ENCODE measurements at regions not wholly inside any gene's neighbourhood (a gene's known extent, or its start where the extent isn't known, plus 50 kb on each side); places are given as distances from the start of the nearest gene placed in this dataset.
"Not testable (repeated sequence)": the region's sequence is repeated elsewhere in the genome, so short reads cannot be mapped to it uniquely, and the experiment has no call there.

GRCh38 chrX:130467936-130468335 is 66.1 kb downstream of the RBMX2 start:
- DNase-seq = no peak

DNA sequence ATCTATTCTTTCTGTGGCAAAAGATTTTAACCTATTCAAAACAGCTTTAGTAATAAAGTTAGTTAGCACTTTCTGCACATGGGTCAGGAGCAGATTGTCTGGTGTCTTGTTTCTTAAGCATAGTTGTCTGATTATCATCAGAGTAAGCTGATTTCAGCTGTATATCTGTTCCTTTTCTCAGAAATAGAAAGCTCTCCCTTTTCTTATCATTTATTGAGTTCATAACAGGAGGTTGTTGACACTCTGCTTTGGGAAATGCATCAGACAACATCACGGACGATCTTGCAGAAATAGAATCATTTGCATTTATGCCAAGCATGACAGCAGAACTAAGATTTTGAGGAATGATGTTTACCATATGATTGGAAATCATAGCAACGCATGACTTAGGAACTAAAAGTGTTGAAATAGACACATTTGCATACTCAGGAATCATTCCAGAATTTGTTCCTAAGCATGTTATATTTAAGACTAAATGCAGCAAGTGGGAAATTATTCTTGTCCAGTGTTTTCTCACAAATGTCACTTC is 66.7 kb downstream of the RBMX2 start:
- DNase-seq = no peak

DNA sequence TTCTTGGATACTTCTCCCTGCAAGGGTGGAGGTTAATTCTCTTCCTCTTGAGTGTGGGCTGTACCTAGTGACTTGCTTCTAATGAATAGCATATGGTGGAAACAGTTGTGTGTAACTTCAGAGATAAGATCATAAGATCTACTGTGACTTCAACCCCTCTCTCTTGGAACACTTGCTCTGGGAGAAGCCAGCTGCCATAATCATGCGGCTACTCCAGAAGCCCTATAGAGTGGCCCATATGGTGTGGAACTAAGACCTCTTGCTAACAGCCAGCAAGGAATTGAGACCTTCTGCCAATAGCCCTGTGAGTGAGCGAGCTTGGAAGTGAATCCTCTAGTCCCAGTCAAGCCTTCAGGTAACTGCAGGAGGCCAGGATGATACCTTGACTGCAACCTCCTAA is 81.1 kb downstream of the RBMX2 start:
- no peak for DNase-seq

GRCh38 chrX:130485870-130486269 is 84.1 kb downstream of the RBMX2 start:
- no peak for DNase-seq

DNA sequence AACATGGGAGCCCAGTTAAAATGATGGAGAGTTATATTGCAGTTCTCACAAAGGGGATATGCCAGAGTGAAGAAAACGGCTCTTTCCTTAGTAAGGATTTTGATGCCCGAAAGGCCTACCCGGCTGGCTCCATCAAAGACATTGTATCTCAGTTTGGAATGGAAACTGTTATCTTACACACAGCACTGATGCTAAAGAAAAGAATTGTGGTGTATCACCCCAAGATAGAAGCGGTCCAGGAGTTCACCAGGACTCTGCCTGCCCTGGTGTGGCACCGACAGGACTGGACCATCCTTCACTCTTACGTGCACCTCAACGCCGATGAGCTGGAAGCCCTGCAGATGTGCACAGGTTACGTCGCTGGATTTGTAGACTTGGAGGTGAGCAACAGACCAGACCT is 93.7 kb downstream of the RBMX2 start:
- DNase-seq = not testable (repeated sequence)

DNA sequence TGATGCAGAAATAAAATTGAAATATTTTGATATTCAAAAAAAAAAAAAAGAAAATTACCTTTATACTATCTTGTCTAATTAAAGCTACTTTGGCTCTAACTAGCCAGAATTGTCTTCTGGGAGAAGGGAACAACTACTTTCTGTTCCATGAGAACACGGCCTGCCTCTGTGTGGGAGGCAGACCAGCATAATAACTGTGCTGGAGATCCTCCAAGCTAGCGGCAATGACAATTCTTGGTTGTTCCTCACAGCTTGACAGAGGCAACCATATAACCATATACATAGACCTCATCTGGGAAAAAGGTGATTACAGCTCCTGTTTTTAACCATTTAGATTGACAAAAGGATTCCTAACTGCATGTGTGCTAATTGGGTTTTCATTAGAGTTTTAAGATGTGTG is 95.7 kb downstream of the RBMX2 start:
- no peak for DNase-seq

GRCh38 chrX:130498653-130499274 is 97.0 kb downstream of the RBMX2 start:
- DNase-seq = no peak

- no peak for DNase-seq
These were observed 100.3 kb downstream of the RBMX2 start for GRCh38 chrX:130502016-130502570.

DNA sequence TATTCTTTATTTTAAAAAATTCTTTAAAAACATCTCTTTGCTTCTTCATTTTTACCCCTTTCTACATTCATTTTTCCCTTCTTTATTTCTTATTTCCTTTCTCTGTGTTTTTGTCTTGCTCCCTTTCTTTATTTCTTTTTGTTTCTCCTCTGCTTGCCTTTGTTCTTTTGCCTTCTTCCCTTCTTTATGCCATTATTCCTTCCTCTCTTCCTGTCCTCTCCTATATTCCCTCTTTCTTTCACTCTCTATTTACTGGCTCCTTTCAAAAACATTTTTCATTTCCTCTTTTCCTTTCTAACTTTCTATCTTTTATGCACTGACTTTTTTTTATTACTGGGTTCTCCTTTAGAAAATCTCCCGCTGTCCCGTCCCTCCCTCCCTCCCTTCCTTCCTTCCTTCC is 102.2 kb downstream of the RBMX2 start:
- DNase-seq = no peak

GRCh38 chrX:130507015-130507414 is 105.2 kb downstream of the RBMX2 start:
- DNase-seq = no peak

DNA sequence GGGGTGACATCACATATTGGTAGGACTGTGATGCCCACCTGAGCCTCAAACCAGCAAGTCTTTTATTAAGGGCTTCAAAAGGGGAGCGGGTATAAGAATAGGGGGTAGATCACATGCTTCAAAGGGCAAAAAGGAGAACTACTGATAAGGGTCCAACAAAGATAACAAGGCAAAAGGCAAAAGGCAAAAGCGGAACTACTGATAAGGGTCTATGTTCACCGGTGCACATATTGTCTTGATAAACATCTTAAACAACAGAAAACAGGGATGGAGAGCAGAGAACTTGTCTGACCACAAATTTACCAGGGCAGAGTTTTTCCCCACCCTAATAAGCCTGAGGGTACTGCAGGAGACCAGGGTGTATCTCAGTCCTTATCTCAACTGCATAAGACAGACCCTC is 110.7 kb downstream of the RBMX2 start:
- DNase-seq = not testable (repeated sequence)

DNA sequence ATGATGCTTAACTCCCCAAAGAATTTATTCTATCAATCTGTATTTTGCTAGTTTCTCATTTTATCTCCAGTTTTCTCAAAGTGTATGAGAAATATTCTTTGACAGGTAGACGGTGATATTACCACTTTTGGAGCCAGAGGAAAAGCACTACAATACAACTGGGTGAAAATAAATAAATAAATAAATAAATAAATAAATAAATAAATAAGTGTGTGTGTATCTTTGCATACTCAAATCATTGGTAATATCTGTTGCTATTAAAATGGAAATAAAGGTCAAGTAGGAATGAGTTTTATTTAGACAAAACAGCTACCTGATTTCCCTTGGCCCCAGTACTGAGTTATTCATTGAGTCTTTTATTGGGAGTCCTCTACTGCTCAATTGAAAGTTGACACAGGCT is 114.3 kb downstream of the RBMX2 start:
- no peak for DNase-seq

DNA sequence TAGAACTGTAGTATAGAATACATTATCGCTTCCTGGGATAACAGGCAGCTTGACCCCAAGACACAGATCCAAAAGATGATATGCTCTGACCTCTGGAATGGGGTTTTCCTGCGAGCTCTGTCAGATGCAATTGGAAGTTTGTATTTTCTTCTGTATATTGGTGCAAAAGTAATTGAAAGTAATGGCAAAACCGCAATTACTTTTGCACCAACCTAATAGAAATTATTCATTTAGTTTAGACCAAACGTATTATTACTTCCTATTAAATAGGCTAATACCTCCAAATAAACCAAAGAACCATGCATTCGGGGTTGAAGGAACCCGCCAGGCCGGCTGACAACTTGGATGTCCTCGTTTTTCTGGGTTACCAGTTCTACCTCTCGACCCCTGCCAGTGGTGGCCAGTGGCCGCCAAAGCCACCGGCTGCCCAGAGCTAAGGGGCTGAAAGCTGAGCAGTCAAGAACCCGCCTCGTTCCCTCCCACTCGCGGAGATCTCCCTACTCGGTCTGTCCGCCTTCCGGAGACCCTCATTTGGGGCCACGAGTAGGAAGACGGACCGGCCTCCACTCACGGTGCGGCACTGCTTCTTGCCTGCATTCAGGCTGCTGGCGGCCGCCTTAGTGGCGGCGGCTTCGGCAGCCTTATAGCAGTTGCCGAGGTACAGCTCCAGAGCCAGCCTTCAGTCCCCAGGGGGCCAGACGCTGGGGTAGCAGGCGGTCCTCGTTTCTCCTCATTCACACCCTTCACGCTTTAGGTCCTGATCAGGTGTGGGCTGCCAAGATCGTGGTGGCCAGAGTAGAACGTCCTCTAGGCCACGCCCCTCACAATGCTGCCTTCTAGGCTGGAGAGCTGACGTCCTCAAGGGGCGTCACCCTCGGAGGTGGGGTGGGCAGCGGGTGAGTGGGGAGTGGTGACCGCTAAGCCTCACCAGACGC is 121.9 kb downstream of the RBMX2 start:
- DNase-seq = peak; percentile 50

DNA sequence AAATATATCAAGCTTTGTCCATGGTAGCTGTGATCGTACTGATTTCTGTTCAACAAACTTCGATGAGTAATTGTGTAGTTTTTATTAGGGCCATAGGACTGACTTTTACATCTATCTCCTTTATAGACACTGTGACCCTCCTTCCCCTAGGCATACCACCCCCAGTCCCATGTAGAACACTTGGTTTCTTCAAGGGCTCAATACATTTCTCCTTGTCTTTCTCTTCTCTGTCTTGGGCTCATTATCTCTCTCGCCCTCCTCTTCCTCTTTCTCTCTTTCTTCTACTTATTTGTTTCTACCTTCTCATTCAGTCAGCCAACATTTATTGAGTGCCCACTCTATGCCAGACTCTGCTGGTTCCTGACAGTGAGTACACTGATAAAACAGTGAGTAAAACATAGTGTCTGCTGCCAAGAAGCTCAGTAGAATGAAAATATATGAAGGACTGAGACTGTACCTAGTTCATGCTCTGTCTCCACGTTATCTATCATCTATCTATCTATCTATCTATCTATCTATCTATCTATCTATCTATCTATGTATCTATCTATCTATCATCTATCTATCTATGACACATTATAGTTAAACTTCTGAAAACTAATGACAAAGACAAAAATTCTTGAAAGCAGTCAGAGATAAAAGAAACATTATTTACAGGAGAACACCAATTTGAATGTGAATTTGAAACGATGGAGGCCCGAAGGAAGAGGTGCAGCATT is 122.8 kb downstream of the RBMX2 start:
- DNase-seq = no peak

GRCh38 chrX:130529531-130529930 is 127.7 kb downstream of the RBMX2 start:
- DNase-seq = no peak

DNA sequence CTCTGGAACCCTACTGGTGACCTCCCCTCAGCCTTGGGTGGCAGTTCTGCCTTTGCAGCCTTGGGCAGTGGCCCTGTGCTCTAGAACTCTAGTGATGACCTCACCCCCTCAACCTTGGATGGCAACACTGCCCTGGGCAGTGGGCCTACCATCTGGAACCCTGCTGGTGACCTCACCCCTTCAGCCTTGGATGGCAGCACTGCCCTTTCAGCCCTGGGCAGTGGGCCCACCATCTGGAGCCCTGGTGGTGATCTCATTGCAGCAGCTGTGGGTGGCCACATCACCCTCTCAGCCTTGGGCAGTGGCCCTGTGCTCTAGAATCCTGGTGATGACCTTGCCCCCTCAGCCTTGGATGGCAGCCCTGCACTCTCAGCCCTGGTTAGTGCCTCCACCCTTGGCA is 129.3 kb downstream of the RBMX2 start:
- DNase-seq = no peak

GRCh38 chrX:130539721-130540321 is 138.0 kb downstream of the RBMX2 start:
- no peak for DNase-seq

DNA sequence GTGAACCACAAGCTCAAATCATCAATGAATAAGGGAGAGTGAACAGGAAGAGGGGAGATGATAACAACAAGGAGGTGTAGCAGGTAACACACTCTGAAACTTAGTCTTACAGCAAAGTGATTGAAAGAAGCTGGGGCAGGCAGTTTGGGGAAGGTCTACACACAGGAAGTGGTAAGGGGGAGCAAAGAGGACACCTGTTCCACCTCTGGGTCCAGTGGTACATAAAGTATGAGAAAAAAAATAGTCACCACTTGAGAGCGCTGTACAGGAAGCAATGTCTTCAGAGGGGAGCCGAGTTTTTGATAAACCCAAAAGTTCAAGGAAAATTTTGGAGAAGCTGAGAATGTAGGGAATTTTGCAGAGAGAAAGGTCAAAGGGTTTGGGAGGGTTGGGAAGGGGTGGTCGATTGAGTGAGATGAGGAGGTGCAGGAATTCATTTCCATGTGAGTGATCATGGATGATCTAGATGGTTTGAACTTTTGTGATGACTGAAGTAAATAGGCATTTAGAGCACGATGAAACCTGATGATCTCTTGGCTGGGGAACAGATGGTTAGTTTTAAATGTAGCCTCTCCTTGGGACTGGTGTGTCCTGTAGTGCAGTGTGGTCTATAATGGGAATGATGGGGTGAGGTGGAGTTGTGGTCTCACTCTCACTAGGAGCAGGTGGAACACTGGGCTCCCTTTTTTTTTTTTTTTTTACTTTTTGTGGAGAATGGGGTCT is 142.0 kb downstream of the RBMX2 start:
- DNase-seq = no peak

GRCh38 chrX:130545796-130546195 is 144.0 kb downstream of the RBMX2 start:
- no peak for DNase-seq

- DNase-seq = not testable (repeated sequence)
These were observed 147.6 kb downstream of the RBMX2 start for GRCh38 chrX:130549382-130549781.

DNA sequence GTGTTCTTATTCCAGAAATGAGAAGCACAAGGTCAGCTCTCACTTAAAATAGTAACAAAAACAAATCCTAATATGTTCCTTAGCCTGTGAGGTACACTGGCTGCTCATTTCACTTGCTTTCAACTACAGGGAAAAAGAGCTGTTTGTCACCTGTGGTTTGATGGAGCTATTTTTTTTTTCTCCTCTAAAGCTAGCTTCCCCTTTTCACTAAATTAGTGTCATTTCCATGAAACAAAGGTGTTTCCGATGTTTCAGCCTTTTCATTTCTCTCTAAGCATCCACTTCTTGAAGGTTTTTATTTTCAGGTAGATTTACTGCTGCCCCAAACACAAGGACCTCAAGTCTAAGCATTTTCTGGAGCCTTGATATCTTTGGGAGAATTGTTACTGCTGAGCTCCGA is 148.6 kb downstream of the RBMX2 start:
- DNase-seq = no peak
